K562 (cell line): ENCODE measurements at regions not wholly inside any gene's neighbourhood (a gene's known extent, or its start where the extent isn't known, plus 50 kb on each side); places are given as distances from the start of the nearest gene placed in this dataset.
A peak's percentile ranks its signal among the peaks of the same experiment; 100 is the strongest.

Experiments used
- ATAC-seq: fragments of 200-7000 bp; cut with Tn5 transposase; 3 replicates; pipeline ENCODE4 v1.9.1; 2020; ENCODE audit warnings: moderate library complexity
- BruUV-seq: library from RNA; stranded (reverse); fragments of 400-500 nt; replicated peaks from 2 replicates; lab custom pipeline; 2021; lab: Mats Ljungman, UMichigan
- CTCF ChIA-PET: fragments of 300-600 bp; formaldehyde crosslinking; extraction: SDS; loops from one replicate; lab custom pipeline; 2021; ENCODE audit warnings: low intra/inter-chr PET ratio; lab: Yijun Ruan, JAX
- POLR2A ChIA-PET: fragments of 300-600, 350-650 bp; sonication (Branson Sonifier 250); formaldehyde crosslinking; extraction: SDS; loops from one replicate; lab custom pipeline; 2021; ENCODE audit warnings: antibody characterized with exemption, inconsistent platforms; lab: Yijun Ruan, JAX
- DNase-seq, 4 experiments: peaks; one replicate each; pipeline versions ENCODE4 v3.0.0 to v3.0.0-alpha.2; 2011 to 2018; ENCODE audit warnings: low spot score in 3 of 4, mixed read lengths in 3 of 4; ENCODE audit errors: extremely low read depth in 1 of 4
- FAIRE-seq: peaks from 2 replicates; lab custom pipeline; 2011; peaks lifted over from hg19 to GRCh38; lab: Jason Lieb, UNC
- H2AFZ ChIP-seq: 2 replicates; pipeline ENCODE4 v1.6.0; 2011; ENCODE audit warnings: low read depth, low read length, control low read depth, inconsistent platforms
- H3K27ac ChIP-seq: fragments of 200-600 bp; 3 replicates; pipeline ENCODE4 v1.8.0; 2011; ENCODE audit warnings: low read depth, mild to moderate bottlenecking, control low read depth, inconsistent platforms, low read length, moderate library complexity, mixed read lengths; ENCODE audit errors: extremely low read depth
- H3K27me3 ChIP-seq, 2 experiments: fragments of 300-600 bp in 1 of 2; 2 replicates in 1 of 2; 3 replicates in 1 of 2; pipeline versions ENCODE4 v1.6.0 to v1.8.0; 2011; ENCODE audit warnings: inconsistent platforms in 2 of 2, low read length in 2 of 2, mild to moderate bottlenecking in 1 of 2, mixed read lengths in 1 of 2, moderate library complexity in 1 of 2; ENCODE audit not compliant: control insufficient read depth in 2 of 2, insufficient read depth in 2 of 2
- H3K36me3 ChIP-seq: fragments of 300-600 bp; 3 replicates; pipeline ENCODE4 v1.8.0; 2011; ENCODE audit warnings: mild to moderate bottlenecking, low read length, inconsistent platforms; ENCODE audit not compliant: control insufficient read depth, insufficient read depth
- H3K4me1 ChIP-seq, 2 experiments: fragments of 200-600 bp in 1 of 2; replicated peaks in 1 of 2; 2 replicates in 1 of 2; 3 replicates in 1 of 2; pipeline versions ENCODE4 v1.5.1 to v1.8.0; 2011; ENCODE audit warnings: inconsistent platforms in 2 of 2, low read length in 2 of 2, mild to moderate bottlenecking in 1 of 2, mixed read lengths in 1 of 2, moderate library complexity in 1 of 2; ENCODE audit not compliant: control insufficient read depth in 2 of 2, insufficient read depth in 2 of 2
- H3K4me2 ChIP-seq: 2 replicates; pipeline ENCODE4 v1.6.1; 2011; ENCODE audit warnings: low read length, control low read depth, inconsistent platforms, mixed read lengths; ENCODE audit not compliant: insufficient read depth
- H3K4me3 ChIP-seq: fragments of 200-600 bp; sonication (generic), shearing (Covaris generic); 2 replicates; pipeline ENCODE4 v1.5.1; 2016; ENCODE audit warnings: control low read depth, inconsistent platforms
- H3K79me2 ChIP-seq: fragments of 200-600 bp; 3 replicates; pipeline ENCODE4 v1.8.0; 2011; ENCODE audit warnings: low read length, inconsistent platforms; ENCODE audit not compliant: control insufficient read depth, insufficient read depth
- H3K9ac ChIP-seq, 2 experiments: 2 replicates each; pipeline versions ENCODE4 v1.6.0 to v1.6.1; 2011; ENCODE audit warnings: low read depth in 2 of 2, low read length in 2 of 2, control low read depth in 1 of 2, inconsistent platforms in 1 of 2, mild to moderate bottlenecking in 1 of 2, mixed read lengths in 1 of 2; ENCODE audit not compliant: insufficient read depth in 1 of 2
- H3K9me1 ChIP-seq: one replicate; pipeline ENCODE4 v1.6.0; 2011; ENCODE audit warnings: inconsistent platforms, mild to moderate bottlenecking, low read length, moderate library complexity; ENCODE audit not compliant: control insufficient read depth, insufficient read depth
- H3K9me3 ChIP-seq: replicated peaks from 2 replicates; pipeline ENCODE4 v1.5.1; 2011; ENCODE audit warnings: low read depth, low read length, inconsistent platforms; ENCODE audit not compliant: control insufficient read depth, insufficient read depth
- H4K20me1 ChIP-seq: replicated peaks from 2 replicates; pipeline ENCODE4 v1.6.1; 2011; ENCODE audit warnings: low read length, inconsistent platforms, mixed read lengths; ENCODE audit not compliant: control insufficient read depth, insufficient read depth
- MAFG ChIP-seq: fragments of 450-650 bp; conservative IDR thresholded peaks from 2 replicates; pipeline ENCODE4 v1.6.1; 2016; ENCODE audit warnings: missing genetic modification characterization, missing compliant biosample characterization
- NFE2L1 ChIP-seq: fragments of 450-650 bp; IDR thresholded peaks from 2 replicates; pipeline ENCODE4 v1.6.1; 2016; ENCODE audit warnings: missing genetic modification characterization, low read depth, mild to moderate bottlenecking, missing compliant biosample characterization, moderate library complexity, borderline replicate concordance
- REST ChIP-seq, 2 experiments: fragments of 450-650 bp; formaldehyde crosslinking in 1 of 2; IDR thresholded peaks; 2 replicates each; pipeline versions ENCODE4 v1.4.0 to v1.6.1; 2014 to 2020; ENCODE audit warnings: mild to moderate bottlenecking in 2 of 2, borderline replicate concordance in 1 of 2, low read depth in 1 of 2
- TFE3 ChIP-seq: fragments of 450-650 bp; formaldehyde crosslinking; IDR thresholded peaks from 2 replicates; pipeline ENCODE4 v1.4.0; 2020; ENCODE audit warnings: mild to moderate bottlenecking, mixed read lengths
- WGBS: fragments of 100-300 bp; shearing (Covaris generic); methylation state at CpG from one replicate; pipeline ENCODE4 v1.1.6; 2016; ENCODE audit warnings: low coverage, mixed read lengths; ENCODE audit not compliant: insufficient coverage; ENCODE audit errors: missing lambda C conversion rate; 5-methylcytosine and 5-hydroxymethylcytosine counted together
- in situ Hi-C: fragments of 300-500 bp; cut with MboI; formaldehyde crosslinking; loops from 4 replicates; pipeline ENCODE4 v1.15.0; 2018; ENCODE audit warnings: inconsistent platforms, mixed read lengths
- intact Hi-C: fragments of 100-400 bp; cut with micrococcal nuclease; formaldehyde crosslinking; loops from 2 replicates; pipeline ENCODE4 v1.14.2; 2022

- BruUV-seq = no TSS peak
- no peak for FAIRE-seq
- H3K4me1 ChIP-seq = no peaks in the 10 kb centered on the region
Observed at GRCh38 chr10:109287858-109288257, 635.5 kb downstream of the XPNPEP1 start.

GRCh38 chr10:109282510-109282909 lies 640.8 kb downstream of the XPNPEP1 start:
- DNase-seq = no peak
- no peak overlapping the region for H2AFZ ChIP-seq
- ChIA-PET POLR2A (no interaction called here), CTCF (interaction anchor here (0.5 kb wide), 1 partner anchor 558 kb away, joined by 3 read pairs; no protein-coding TSS in a partner anchor)
- in situ Hi-C loops = no loop called here
- H3K4me1 ChIP-seq = no peaks in the 10 kb centered on the region
- no peaks in the 10 kb centered on the region for H3K27me3 ChIP-seq
- BruUV-seq = no TSS peak
- no peaks in the 10 kb centered on the region for H3K9me1 ChIP-seq
- no peaks in the 10 kb centered on the region for H4K20me1 ChIP-seq
- no peaks in the 10 kb centered on the region for H3K79me2 ChIP-seq
- H3K4me3 ChIP-seq = no peak overlapping the region
- no peaks in the 10 kb centered on the region for H3K9me3 ChIP-seq
- intact Hi-C loops = no loop called here
- H3K9ac ChIP-seq = no peak overlapping the region
- no peak for FAIRE-seq
- no peaks in the 10 kb centered on the region for H3K36me3 ChIP-seq
- H3K4me2 ChIP-seq = no peak overlapping the region
- no peak overlapping the region for H3K27ac ChIP-seq
- no peak for ATAC-seq
- TF ChIP-seq MAFG (tag) = no peak
- no peak for TF ChIP-seq REST (IDR thresholded peaks at IDR 0.05; ENCODE audit: borderline replicate concordance)
- TF ChIP-seq REST (CRISPR knock-in tag; IDR thresholded peaks at IDR 0.05; ENCODE audit: low read depth) = no peak

More at GRCh38 chr10:109287858-109288257, 635.5 kb downstream of the XPNPEP1 start:
- H4K20me1 ChIP-seq = no peaks in the 10 kb centered on the region
- in situ Hi-C loops = no loop called here
- CTCF ChIA-PET = no interaction called here
- H3K4me2 ChIP-seq = no peak overlapping the region
- POLR2A ChIA-PET = no interaction called here
- H3K79me2 ChIP-seq = no peaks in the 10 kb centered on the region
- intact Hi-C loops = no loop called here
- WGBS = 0% methylated on average over 3 of the region's 3 CpGs
- no peak overlapping the region for H3K4me3 ChIP-seq
- H2AFZ ChIP-seq = no peak overlapping the region
- H3K9me1 ChIP-seq = no peaks in the 10 kb centered on the region
- TF ChIP-seq TFE3 (CRISPR knock-in tag) (peak; percentile 63), NFE2L1 (tag) (no peak)
- H3K9me3 ChIP-seq = no peaks in the 10 kb centered on the region
- H3K36me3 ChIP-seq = no peaks in the 10 kb centered on the region
- H3K27me3 ChIP-seq = no peaks in the 10 kb centered on the region
- DNase-seq (no peak), ATAC-seq (no peak)
- no peak overlapping the region for H3K27ac ChIP-seq
- no peak overlapping the region for H3K9ac ChIP-seq
